ENCODE measurements at regions not wholly inside any gene's neighbourhood (a gene's known extent, or its start where the extent isn't known, plus 50 kb on each side); places are given as distances from the start of the nearest gene placed in this dataset.
"Not testable (repeated sequence)": the region's sequence is repeated elsewhere in the genome, so short reads cannot be mapped to it uniquely, and the experiment has no call there.

DNA sequence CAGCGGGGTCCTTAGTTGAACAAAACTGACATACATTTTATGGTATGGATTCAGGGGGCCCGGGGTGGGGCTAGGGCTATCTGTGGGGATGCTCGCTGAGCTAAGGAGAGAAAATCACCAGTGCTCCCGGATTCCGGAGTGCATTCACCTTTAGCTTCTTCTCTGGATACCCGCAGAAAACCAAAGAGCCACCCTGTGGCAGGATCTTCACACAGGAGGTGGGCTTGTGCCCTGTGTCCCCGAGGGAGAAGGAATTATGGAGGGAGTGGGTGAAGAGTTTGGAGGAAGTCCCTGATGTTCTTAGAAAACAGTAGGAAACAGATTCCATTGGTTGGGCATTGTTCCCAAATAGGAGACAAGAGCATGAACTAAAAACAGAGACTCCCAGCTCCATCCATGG is 385.2 kb upstream of the DEFB115 start:
- TF ChIP-seq, protein P1, sequence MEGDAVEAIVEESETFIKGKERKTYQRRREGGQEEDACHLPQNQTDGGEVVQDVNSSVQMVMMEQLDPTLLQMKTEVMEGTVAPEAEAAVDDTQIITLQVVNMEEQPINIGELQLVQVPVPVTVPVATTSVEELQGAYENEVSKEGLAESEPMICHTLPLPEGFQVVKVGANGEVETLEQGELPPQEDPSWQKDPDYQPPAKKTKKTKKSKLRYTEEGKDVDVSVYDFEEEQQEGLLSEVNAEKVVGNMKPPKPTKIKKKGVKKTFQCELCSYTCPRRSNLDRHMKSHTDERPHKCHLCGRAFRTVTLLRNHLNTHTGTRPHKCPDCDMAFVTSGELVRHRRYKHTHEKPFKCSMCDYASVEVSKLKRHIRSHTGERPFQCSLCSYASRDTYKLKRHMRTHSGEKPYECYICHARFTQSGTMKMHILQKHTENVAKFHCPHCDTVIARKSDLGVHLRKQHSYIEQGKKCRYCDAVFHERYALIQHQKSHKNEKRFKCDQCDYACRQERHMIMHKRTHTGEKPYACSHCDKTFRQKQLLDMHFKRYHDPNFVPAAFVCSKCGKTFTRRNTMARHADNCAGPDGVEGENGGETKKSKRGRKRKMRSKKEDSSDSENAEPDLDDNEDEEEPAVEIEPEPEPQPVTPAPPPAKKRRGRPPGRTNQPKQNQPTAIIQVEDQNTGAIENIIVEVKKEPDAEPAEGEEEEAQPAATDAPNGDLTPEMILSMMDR (IDR thresholded peaks at IDR 0.05): not testable (repeated sequence)
- TF ChIP-seq POLR2A (IDR thresholded peaks at IDR 0.05): not testable (repeated sequence)

Data from tibial nerve (tissue), 3 donors.